NCI-H748 (cell line): ENCODE measurements at regions not wholly inside any gene's neighbourhood (a gene's known extent, or its start where the extent isn't known, plus 50 kb on each side); places are given as distances from the start of the nearest gene placed in this dataset.

Source experiments
- DNase-seq: peaks from one replicate; lab custom pipeline; 2025; ENCODE audit not compliant: unreplicated experiment; lab: John Stamatoyannopoulos, UW

GRCh38 chr20:6439737-6440442 is 317.1 kb upstream of the FERMT1 start:
- no peak for DNase-seq

DNA sequence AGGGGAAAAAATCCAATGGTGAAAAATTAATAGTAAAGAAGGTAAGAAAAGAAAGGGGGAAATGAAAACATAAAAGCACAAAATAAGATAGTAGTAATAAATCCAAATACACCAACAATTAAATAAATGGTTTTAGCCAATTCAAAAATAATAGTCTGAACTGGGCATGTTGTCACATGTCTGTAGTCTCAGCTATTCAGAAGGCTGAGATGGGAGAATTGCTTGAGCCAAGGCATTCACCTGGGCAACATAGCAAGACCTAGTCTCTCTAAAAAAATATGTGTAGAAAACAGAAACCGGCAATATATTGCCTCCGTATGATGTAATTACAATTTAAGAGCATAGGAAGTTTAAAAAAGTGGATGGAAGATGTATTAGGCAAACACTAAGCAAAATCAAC is 311.3 kb upstream of the FERMT1 start:
- DNase-seq, result peak; percentile 68

DNA sequence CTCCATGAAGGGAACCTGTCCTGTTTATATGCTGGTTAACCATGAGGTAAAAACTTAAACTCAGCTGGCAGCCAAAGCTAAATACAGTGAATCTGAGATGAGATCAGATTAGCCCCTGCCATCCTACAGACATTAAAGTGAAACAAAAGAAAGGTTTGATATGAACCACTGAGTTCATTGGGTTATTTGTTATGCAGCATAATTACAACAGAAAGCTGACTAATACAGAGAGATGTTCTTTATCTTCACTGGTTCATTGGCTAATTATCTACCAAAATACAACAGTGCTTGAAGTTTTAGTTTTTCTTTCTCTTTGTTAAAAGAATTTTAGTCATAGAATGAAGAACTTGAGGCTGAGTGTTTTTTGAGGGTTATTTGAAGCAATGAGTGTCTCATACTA is 307.6 kb upstream of the FERMT1 start:
- DNase-seq, result no peak

DNA sequence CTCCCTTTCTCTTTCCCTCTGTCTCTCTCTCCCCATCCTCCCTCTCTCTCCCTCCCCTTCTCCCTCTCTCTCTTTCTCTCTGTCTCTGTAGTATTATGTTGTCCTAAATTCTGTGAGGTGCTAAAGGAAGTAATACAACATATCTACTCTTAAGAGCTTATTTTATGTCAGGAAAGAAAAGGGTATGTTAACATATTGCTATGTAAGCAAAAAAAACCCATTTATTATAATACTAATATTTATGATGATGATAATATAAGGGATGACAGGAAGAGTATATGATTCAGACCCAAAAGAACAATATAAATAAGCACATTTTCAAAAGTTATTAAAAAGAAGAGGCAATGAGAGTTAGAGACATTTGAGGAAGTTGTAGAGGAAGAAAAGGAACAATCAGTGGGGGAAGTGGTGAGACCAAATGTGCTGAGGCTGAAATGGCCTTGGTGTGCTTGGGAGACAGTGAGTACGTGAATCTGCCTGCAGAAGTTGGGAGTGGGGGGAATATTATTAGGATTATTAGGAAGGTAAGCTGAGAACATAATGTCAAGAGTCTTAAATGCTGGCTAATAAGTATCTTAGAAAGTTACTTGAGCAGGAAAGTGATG is 303.6 kb upstream of the FERMT1 start:
- no peak for DNase-seq

GRCh38 chr20:6421321-6422248 is 298.8 kb upstream of the FERMT1 start:
- DNase-seq, result peak; percentile 35

GRCh38 chr20:6420336-6420735 is 297.5 kb upstream of the FERMT1 start:
- no peak for DNase-seq

GRCh38 chr20:6418732-6419131 is 295.9 kb upstream of the FERMT1 start:
- DNase-seq, result peak; percentile 69

GRCh38 chr20:6416371-6416770 is 293.5 kb upstream of the FERMT1 start:
- DNase-seq, result peak; percentile 89

DNA sequence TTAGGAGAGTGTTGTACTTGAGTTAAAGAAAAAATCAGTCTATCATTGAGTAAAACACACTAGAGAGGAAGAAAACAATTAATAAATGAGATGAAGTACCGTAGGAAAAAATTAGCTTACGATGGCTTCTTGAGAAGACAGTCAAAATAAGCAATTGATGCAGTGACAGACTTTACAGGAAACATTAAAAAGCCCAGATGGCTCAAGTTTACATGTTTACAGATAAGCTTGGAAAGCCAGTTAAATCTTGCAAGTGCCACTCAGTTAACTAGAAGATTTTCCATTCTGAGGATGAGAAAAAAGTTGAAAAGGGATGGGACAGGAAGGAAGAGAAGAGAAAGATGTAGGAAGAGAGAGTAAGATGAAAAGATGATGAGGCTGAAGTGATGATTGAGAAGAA is 288.8 kb upstream of the FERMT1 start:
- DNase-seq, result no peak

- no peak for DNase-seq
Observed at GRCh38 chr20:6410721-6411120, 287.9 kb upstream of the FERMT1 start.

- no peak for DNase-seq
Observed at GRCh38 chr20:6407163-6407562, 284.3 kb upstream of the FERMT1 start.

DNA sequence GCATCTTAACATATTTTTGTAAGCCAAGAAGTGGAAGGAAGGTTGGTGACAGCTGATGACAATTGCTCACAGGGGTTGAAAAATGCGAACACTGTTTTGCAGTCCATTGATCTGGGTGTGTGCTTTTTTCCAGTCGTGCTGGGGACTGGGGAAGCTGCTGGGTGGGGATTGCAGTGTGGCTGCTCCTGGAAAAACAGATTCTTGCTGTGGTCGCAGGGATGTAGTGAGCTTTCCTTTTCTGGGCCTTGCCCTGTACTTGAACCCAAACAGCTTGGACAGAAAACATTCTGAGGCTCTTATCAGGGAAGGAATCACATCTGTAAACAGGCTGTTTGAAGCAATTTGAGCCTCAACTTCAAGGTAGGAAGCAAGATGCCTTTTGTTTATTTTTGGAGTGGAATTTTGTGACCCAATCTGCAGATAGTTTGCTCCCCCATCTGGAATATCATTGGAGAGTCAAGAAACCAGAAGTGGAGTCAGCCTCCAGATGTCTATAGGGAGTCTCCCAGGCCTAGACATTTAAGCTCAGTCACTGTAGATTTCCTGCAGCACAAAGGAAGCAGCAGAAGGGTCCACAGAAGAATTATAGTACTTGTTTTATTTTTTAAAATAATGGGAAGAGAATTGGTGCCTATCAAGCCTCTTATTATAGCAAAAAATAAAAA is 279.2 kb upstream of the FERMT1 start:
- peak; percentile 59 for DNase-seq

DNA sequence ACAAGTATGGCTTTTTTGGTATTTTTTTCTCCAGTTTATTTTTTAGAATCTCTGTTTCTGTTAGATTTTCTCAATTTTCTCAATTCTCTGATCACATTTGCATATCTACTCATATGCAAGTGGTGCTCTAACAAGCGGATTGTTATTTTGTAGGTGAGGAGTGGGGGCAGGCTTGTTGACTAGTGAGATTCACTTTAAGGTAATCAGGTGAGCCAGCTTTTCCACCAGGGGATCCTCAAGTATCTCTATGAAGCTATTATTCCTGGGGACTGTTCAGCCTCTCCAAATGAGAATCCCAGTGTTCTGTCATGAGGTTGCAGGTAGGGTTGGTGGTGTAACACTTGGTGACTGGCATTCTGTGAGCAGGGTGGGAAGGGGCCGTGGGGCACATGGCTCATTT is 274.3 kb upstream of the FERMT1 start:
- DNase-seq, result peak; percentile 83

DNA sequence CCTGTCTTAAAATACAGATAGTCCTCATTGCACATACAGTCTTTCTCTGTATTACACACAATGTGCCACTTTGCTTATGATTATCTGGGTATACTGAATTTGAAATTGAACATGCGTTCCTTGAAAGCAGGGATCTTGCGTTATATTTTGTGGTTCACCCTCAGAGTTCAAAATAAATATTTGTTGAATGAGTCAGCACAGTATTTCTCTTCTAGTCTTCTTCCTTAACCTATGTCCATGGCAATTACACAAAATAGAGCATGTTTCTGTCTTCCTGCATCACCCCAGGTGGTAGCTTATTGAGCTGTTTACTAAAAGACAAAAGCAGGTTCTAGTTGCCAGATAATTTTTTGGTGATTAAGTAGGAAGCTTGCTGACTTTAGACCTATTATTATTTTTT is 272.9 kb upstream of the FERMT1 start:
- peak; percentile 99 for DNase-seq

DNA sequence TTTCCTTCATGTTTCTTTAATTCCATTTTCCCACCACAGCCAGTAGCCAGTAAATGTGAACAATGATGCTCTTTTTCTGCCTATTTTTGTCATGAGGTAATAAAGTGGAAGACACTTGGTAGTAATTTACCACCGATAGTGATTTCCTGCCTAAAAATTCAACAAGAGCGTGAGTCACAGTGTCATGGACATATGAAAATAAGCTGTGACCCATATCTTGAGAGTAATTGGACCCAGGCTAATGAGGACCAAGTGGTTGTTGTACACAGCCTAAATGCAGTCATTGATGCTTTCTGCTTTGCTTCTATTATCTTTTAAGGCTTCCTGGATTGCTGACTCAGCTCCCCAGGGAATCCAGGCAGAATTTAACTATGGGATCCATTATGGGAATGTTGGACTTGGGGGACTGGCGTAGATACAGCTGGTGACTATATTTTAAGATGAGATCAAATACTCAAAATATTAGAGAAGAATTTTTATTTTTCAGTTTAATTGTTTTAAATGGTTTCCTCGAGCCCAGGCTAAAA is 265.9 kb upstream of the FERMT1 start:
- peak; percentile 78 for DNase-seq

GRCh38 chr20:6384956-6385486 is 262.2 kb upstream of the FERMT1 start:
- no peak for DNase-seq

DNA sequence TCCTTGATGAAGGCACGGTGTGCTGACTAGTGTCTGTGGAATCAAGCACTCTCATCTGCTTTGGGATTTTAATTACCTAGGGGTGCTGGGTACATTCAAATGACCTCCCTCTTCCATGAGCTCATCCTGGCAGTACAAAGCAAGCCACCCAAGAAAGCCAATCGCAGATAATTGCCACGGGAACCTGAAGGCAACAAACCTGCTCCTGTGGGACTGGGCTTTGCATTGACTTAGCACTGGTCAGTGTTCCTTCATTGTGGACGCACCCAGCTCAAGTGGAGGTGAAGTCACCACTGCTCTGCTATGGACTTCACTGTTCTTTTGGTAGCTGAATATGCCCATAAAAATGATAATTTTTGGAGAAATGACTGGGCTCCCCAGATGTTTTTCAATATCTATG is 261.6 kb upstream of the FERMT1 start:
- DNase-seq, result peak; percentile 36

DNA sequence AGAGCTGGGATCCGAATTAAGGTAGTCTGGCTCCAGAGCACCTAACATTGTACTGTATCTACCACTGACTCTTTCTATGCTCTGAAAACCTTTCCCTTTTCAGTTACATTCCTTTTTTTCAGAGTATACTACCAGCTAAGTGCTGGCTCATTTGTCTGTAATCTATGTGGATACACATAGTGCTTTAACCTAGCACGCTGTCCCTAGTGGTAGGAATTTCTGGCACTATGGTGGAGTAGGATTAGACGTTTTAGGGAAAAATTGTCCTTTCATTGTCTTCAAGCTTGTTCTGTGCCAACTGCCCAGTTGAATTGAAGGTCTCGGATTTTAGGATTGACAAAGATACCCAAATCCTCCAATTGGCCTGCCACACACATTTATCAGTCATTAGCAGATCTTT is 259.1 kb upstream of the FERMT1 start:
- peak; percentile 37 for DNase-seq

GRCh38 chr20:6362245-6362644 is 239.4 kb upstream of the FERMT1 start:
- no peak for DNase-seq

DNA sequence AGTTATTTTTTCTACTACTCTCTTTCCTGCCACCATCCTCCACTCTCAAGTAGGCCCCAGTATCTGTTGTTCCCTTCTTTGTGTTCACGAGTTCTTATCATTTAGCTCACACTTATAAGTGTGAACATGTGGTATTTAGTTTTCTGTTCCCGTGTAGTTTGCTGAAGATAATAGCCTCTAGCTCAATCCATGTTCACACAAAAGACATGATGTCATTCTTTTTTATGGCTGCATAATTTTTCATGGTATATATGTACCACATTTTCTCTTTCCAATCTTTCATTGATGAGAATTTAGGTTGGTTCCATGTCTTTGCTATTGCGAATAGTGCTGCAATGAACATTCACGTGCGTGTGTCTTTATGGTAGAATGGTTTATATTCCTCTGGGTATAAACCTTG is 237.9 kb upstream of the FERMT1 start:
- DNase-seq, result no peak
